Medulla oblongata (tissue), 1 donor: ENCODE measurements at regions not wholly inside any gene's neighbourhood (a gene's known extent, or its start where the extent isn't known, plus 50 kb on each side); places are given as distances from the start of the nearest gene placed in this dataset.

Experiments
- DNase-seq: peaks from one replicate; pipeline ENCODE4 v3.0.0-alpha.2; 2015; ENCODE audit errors: extremely low spot score

DNA sequence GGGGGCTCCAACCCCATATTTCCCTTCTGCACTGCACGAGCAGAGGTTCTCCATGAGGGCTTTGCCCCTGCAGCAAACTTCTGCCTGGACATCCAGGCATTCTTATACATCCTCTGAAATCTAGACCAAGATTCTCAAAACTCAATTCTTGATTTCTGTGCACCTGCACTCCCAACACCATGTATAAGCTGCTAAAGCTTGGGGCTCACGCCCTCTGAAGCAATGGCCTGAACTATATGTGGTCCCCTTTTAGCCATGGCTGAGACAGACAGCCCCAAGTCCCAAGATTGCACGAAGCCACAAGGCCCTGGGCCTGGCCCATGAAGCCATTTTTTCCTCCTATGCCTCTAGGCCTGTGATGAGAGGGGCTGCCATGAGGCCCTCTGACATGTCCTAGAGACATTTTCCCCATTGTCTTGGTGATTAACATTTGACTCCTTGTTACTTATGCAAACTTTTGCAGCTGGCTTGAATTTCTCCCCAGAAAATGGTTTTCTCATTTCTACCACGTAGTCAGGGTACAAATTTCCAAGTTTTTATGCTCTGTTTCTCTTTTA, 468.0 kb upstream of the SLIT2 start:
- no peak for DNase-seq

DNA sequence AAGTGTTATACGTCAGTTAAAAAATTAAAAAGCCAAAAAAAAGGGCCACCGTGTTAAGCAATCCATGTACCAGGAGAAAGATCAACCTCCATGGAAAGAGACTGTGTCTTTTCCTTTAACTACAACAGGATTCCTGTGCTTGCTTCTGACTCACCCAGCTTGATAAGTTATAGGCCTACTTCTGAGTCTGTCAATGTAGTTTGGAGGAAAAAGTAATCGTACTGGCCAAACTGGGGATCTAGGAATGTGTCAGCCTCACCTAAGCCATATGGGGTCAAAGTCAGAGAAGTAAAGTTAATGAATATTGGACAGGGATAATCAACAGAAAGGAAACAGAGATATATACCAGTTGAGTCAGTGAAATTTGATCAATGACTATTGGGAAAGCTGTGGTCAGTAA, 470.8 kb upstream of the SLIT2 start:
- no peak for DNase-seq

GRCh38 chr4:19776929-19777328, 474.8 kb upstream of the SLIT2 start:
- DNase-seq: no peak

- no peak for DNase-seq
Measured at GRCh38 chr4:19776021-19776459, 475.7 kb upstream of the SLIT2 start.

DNA sequence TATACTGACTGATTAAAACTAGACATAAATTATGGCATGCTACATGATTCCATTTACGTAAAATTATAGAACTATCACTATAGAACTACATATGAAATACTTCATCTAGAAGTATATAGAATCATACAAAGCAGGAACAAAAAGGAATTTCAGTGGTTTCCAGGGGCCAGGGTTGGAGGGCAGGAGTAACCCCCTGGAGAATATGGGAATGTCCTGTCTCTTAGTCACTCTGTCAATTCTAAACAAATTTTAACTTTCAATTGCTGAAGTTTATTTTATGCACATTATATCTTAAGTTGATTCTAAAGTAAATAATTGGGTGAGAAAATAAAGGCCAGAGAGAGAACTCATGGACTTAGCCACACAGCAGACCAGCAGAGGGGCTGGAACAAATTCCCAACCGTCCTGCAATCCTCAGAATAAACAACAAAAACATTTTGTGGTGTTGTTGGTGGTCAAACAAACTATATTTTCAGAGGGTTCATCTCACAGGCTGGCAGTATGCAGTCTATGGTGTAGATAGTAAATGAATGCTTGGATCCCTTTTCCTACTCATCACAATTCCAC, 476.9 kb upstream of the SLIT2 start:
- DNase-seq: no peak

DNA sequence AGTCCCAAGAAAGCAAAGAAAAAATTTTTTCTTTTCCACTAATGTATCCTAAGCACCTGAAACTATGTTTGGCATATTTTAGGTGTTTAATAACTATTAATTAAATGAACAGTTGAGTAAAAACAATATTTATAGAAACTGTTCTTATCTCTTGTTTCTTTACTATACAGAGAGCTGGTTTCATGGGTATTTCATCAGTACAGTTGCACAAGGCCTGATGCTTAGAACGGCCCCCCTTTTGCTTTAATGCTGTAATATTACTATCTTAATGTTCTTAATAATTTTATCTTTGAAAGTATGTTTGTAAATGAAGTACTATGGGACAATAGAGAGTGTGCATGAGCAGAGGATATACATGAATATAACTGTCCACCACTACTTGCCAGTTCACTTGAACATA, 479.1 kb upstream of the SLIT2 start:
- DNase-seq: no peak

DNA sequence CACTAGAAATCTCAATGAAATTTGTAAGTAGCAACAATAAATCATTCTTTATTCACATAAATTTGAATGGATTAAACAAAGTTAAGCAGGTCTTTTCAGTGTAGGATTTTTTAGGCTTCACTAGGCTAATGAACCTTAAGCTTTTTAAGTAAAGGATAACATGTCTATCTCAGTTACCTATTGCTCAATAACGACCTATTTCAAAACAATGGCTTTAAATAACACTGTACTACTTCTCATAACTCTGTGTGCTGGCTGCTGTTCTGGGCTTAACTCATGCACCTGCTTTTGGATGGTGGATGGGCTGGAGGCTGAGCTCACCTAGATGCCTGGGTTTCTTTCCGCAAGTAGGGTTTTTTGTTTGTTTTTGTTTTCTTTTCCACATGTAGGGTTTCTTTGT, 495.0 kb upstream of the SLIT2 start:
- DNase-seq: no peak

DNA sequence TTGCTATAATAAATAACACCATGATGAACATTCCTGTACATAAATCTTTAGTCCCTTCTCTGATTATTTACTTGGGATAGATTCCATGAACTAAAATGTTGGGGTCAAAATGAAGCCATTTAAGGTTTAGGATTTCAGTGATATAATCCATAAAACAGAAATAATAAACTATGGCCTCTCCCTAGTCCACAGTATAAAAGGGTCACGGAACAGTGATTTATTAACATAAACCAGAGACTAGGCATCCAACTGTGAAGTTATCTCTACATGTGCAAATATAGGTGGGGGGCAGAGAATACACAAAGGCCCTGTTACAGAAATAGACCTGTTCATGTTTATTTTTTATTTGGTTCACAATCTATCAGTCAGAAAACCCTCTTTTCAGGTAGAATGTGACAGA, 499.1 kb upstream of the SLIT2 start:
- DNase-seq: no peak

DNA sequence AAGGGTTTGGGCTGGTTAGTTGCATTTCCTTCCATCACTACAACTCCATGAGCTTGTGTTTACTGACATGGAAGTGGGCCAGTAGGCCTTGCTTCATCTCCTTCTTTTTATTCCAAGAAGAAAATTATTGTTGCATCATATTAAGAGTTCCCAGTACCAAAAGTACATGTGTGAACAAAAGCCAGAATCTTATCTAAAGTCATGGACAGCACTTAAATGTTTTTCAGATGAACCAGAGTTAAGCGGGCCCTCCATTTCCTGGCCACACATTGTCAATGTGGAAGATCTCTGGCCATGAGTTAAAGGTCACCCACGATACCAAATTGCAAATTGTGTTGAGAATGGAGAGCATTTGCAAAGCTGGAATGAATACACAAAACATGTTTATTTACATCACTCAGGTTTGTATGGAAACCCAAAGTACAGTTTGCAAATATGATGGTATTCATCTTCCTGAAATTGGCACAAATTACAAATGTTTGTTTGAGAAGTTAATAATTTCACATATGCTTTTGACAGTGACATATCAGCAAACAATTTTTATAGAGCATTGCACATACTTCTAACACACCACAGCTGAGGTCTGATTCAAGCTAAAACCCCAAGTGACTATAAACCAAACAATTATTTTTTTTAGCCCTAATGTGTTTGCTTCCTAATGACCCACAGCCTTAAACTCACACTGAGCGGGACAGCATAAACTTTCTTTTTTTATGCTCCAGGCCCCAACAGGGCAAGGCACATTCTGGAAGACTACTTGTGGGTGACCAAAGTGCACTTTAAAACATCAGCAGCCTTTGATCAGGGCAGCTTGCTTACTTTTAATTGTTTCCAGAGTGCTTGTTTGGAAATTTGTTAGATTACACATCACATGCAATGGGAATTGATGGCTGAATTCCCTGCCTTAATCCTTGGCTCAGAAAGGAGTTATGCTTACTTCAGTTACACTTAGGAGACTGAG, 502.9 kb upstream of the SLIT2 start:
- no peak for DNase-seq

DNA sequence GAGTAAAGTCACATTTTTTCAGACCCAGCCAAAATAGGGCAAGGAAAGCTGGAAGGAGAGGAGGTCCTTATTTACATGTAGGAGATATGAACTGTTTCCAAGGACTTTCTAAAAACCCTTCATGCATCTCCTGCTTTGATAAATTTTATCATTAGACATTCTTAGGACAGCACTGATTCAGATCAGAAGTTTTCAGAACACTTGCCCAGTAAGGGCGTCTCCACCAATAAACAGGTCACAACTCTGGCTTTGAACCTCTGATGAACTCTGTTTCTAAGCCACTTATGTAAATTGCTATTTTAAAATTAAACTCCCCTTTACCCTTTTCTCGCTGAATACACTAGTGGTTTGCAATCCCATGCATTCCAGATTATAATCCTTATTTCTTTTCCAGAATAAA, 505.3 kb upstream of the SLIT2 start:
- DNase-seq: no peak

- DNase-seq: no peak
Measured at GRCh38 chr4:19743115-19743638, 508.5 kb upstream of the SLIT2 start.

GRCh38 chr4:19739101-19739651, 512.5 kb upstream of the SLIT2 start:
- no peak for DNase-seq

- no peak for DNase-seq
Measured at GRCh38 chr4:19736968-19737756, 514.5 kb upstream of the SLIT2 start.

- DNase-seq: no peak
Measured at GRCh38 chr4:19735012-19735411, 516.7 kb upstream of the SLIT2 start.

GRCh38 chr4:19729886-19730651, 521.6 kb upstream of the SLIT2 start:
- no peak for DNase-seq

GRCh38 chr4:19728773-19729172, 522.9 kb upstream of the SLIT2 start:
- no peak for DNase-seq

DNA sequence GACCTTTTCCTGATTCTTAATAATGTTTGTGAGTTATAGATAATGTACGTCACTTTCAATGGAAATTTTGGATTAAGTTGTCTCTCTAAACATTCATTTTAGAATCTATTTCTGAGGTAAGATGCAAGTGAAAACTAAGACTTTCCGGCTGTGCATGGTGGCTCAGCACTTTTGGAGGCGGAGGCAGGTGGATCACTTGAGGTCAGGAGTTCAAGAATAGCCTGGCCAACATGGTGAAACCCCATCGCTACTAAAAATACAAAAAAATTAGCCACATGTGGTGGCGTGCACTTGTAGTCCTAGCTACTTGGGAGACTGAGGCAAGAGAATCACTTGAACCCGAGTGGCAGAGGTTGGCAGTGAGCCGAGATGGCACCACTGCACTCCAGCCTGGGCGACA, 524.6 kb upstream of the SLIT2 start:
- DNase-seq: no peak

- DNase-seq: no peak
Measured at GRCh38 chr4:19725130-19725529, 526.6 kb upstream of the SLIT2 start.

- DNase-seq: no peak
Measured at GRCh38 chr4:19722404-19722803, 529.3 kb upstream of the SLIT2 start.

- no peak for DNase-seq
Measured at GRCh38 chr4:19721587-19721986, 530.1 kb upstream of the SLIT2 start.

GRCh38 chr4:19720610-19721009, 531.1 kb upstream of the SLIT2 start:
- no peak for DNase-seq
